IMR-90 (cell line): ENCODE measurements at regions not wholly inside any gene's neighbourhood (a gene's known extent, or its start where the extent isn't known, plus 50 kb on each side); places are given as distances from the start of the nearest gene placed in this dataset.

ENCODE experiments used
- ATAC-seq: fragments of 200-7000 bp; cut with Tn5 transposase; 2 replicates; pipeline ENCODE4 v1.9.1; 2020; ENCODE audit warnings: low read depth, mild to moderate bottlenecking, moderate library complexity
- BruUV-seq: library from RNA; stranded (reverse); fragments of 400-500 nt; replicated peaks from 2 replicates; lab custom pipeline; 2021; lab: Mats Ljungman, UMichigan
- CTCF ChIA-PET: fragments of 300-600 bp; formaldehyde crosslinking; extraction: SDS; loops from one replicate; lab custom pipeline; 2021; ENCODE audit warnings: antibody characterized with exemption; lab: Yijun Ruan, JAX
- POLR2A ChIA-PET: fragments of 300-600 bp; sonication (Branson Sonifier 250); formaldehyde crosslinking; loops from one replicate; lab custom pipeline; 2022; ENCODE audit warnings: antibody characterized with exemption; ENCODE audit not compliant: unreplicated experiment; lab: Charles Lee
- DNase-seq: peaks from one replicate; pipeline ENCODE4 v3.0.0; 2013
- H2AFZ ChIP-seq: replicated peaks from 2 replicates; pipeline ENCODE3; 2013; ENCODE audit warnings: low read length, mild to moderate bottlenecking; ENCODE audit not compliant: poor library complexity
- H2AK5ac ChIP-seq: 2 replicates; pipeline ENCODE4 v1.6.1; 2013; ENCODE audit warnings: low read depth, low read length, inconsistent platforms
- H2AK9ac ChIP-seq: replicated peaks from 2 replicates; pipeline ENCODE3; 2013; ENCODE audit warnings: mild to moderate bottlenecking, low read depth, low read length, moderate library complexity; ENCODE audit not compliant: poor library complexity
- H2BK120ac ChIP-seq: 2 replicates; pipeline ENCODE4 v1.6.1; 2013; ENCODE audit warnings: low read depth, low read length, inconsistent platforms
- H2BK15ac ChIP-seq: 3 replicates; pipeline ENCODE4 v1.6.1; 2013; ENCODE audit warnings: low read depth, low read length, inconsistent platforms
- H2BK20ac ChIP-seq: 2 replicates; pipeline ENCODE4 v1.6.1; 2013; ENCODE audit warnings: low read depth, mild to moderate bottlenecking, inconsistent platforms, low read length, moderate library complexity
- H2BK5ac ChIP-seq: 2 replicates; pipeline ENCODE4 v1.6.1; 2013; ENCODE audit warnings: mild to moderate bottlenecking, low read depth, low read length, inconsistent platforms; ENCODE audit not compliant: poor library complexity, severe bottlenecking
- H3K14ac ChIP-seq: replicated peaks from 2 replicates; pipeline ENCODE4 v1.6.1; 2013; ENCODE audit warnings: low read depth, low read length, inconsistent platforms
- H3K18ac ChIP-seq: 2 replicates; pipeline ENCODE4 v1.6.1; 2013; ENCODE audit warnings: low read depth, low read length, control low read depth
- H3K23ac ChIP-seq: 2 replicates; pipeline ENCODE4 v1.6.1; 2013; ENCODE audit warnings: low read depth, low read length, inconsistent platforms
- H3K27ac ChIP-seq: 2 replicates; pipeline ENCODE4 v1.5.1; 2013; ENCODE audit warnings: mild to moderate bottlenecking, control low read depth, low read length; ENCODE audit not compliant: insufficient read depth
- H3K27me3 ChIP-seq: 2 replicates; pipeline ENCODE4 v1.6.1; 2013; ENCODE audit warnings: low read length; ENCODE audit not compliant: control insufficient read depth, insufficient read depth
- H3K36me3 ChIP-seq: 2 replicates; pipeline ENCODE4 v1.6.1; 2013; ENCODE audit warnings: low read length, mixed read lengths; ENCODE audit not compliant: control insufficient read depth, insufficient read depth
- H3K4ac ChIP-seq: 2 replicates; pipeline ENCODE4 v1.6.1; 2013; ENCODE audit warnings: low read depth, low read length, inconsistent platforms
- H3K4me1 ChIP-seq: 2 replicates; pipeline ENCODE4 v1.6.1; 2013; ENCODE audit warnings: low read length, mixed read lengths; ENCODE audit not compliant: control insufficient read depth, insufficient read depth
- H3K4me2 ChIP-seq: 2 replicates; pipeline ENCODE4 v1.6.1; 2013; ENCODE audit warnings: low read depth, mild to moderate bottlenecking, control low read depth, low read length, moderate library complexity
- H3K4me3 ChIP-seq: 2 replicates; pipeline ENCODE4 v1.5.1; 2013; ENCODE audit warnings: low read depth, mild to moderate bottlenecking, control low read depth, low read length, moderate library complexity; ENCODE audit not compliant: insufficient read depth
- H3K56ac ChIP-seq: 2 replicates; pipeline ENCODE4 v1.6.1; 2013; ENCODE audit warnings: low read length, inconsistent platforms; ENCODE audit not compliant: insufficient read depth; ENCODE audit errors: extremely low read depth
- H3K79me1 ChIP-seq, 2 experiments: 2 replicates each; pipeline ENCODE4 v1.6.1; 2013; ENCODE audit warnings: low read length in 2 of 2, inconsistent platforms in 1 of 2, low read depth in 1 of 2
- H3K9ac ChIP-seq: 2 replicates; pipeline ENCODE4 v1.6.1; 2013; ENCODE audit warnings: low read depth, low read length, control low read depth
- H3K9me1 ChIP-seq: 2 replicates; pipeline ENCODE4 v1.6.1; 2013; ENCODE audit warnings: low read length, inconsistent platforms; ENCODE audit not compliant: insufficient read depth
- H3K9me3 ChIP-seq: 2 replicates; pipeline ENCODE4 v1.6.1; 2013; ENCODE audit warnings: low read length; ENCODE audit not compliant: control insufficient read depth, insufficient read depth
- H4K20me1 ChIP-seq: 2 replicates; pipeline ENCODE4 v1.6.1; 2013; ENCODE audit warnings: low read length, inconsistent platforms; ENCODE audit not compliant: insufficient read depth
- H4K5ac ChIP-seq: 2 replicates; pipeline ENCODE4 v1.6.1; 2013; ENCODE audit warnings: mild to moderate bottlenecking, low read depth, low read length, control low read depth
- H4K8ac ChIP-seq, 2 experiments: 2 replicates each; pipeline ENCODE4 v1.6.1; 2013; ENCODE audit warnings: low read depth in 2 of 2, low read length in 2 of 2, control low read depth in 1 of 2, inconsistent platforms in 1 of 2
- H4K91ac ChIP-seq: 2 replicates; pipeline ENCODE4 v1.6.1; 2013; ENCODE audit warnings: low read depth, low read length, inconsistent platforms; ENCODE audit not compliant: insufficient read depth
- FOS ChIP-seq: fragments of 150-350 bp; IDR thresholded peaks from 2 replicates; pipeline ENCODE4 v1.6.1; 2016; ENCODE audit warnings: low read depth, low read length
- MAFK ChIP-seq: IDR thresholded peaks from 2 replicates; pipeline ENCODE4 v1.6.1; 2012; ENCODE audit warnings: low read depth, low read length, improper control_type of control experiment
- MXI1 ChIP-seq: IDR thresholded peaks from 2 replicates; pipeline ENCODE4 v1.6.1; 2012; ENCODE audit warnings: low read depth, mild to moderate bottlenecking, low read length, moderate library complexity, borderline replicate concordance
- NFE2L2 ChIP-seq: fragments of 150-350 bp; IDR thresholded peaks from 2 replicates; pipeline ENCODE4 v1.6.1; 2016; ENCODE audit warnings: low read depth, mild to moderate bottlenecking, low read length
- RAD21 ChIP-seq: IDR thresholded peaks from 2 replicates; pipeline ENCODE4 v1.6.1; 2012; ENCODE audit warnings: low read length, improper control_type of control experiment
- SMC3 ChIP-seq: fragments of 150-350 bp; IDR thresholded peaks from 2 replicates; pipeline ENCODE4 v1.6.1; 2016; ENCODE audit warnings: low read depth, mild to moderate bottlenecking, antibody characterized with exemption, low read length, moderate library complexity
- WGBS, 2 experiments: methylation state at CpG; one replicate each; pipeline versions ENCODE4 v1.1.5 to v1.1.7; 2013; ENCODE audit warnings: missing lambda C conversion rate in 2 of 2; ENCODE audit not compliant: insufficient read length in 1 of 2; ENCODE audit errors: extremely low coverage in 2 of 2; 5-methylcytosine and 5-hydroxymethylcytosine counted together
- dilution Hi-C: fragments of 300-500 bp; cut with HindIII; formaldehyde crosslinking; loops from one replicate; pipeline ENCODE4 v1.14.3; 2018; ENCODE audit warnings: low sequenced_read_pairs; ENCODE audit not compliant: unreplicated experiment
- in situ Hi-C: fragments of 300-500 bp; cut with MboI; formaldehyde crosslinking; loops from 3 replicates; pipeline ENCODE4 v1.14.3; 2019; ENCODE audit warnings: low sequenced_read_pairs, inconsistent platforms, mixed read lengths
- intact Hi-C: fragments of 100-400 bp; cut with micrococcal nuclease; formaldehyde crosslinking; loops from 2 replicates; pipeline ENCODE4 v1.10.0; 2022

GRCh38 chr2:120896126-120896525, 160.5 kb downstream of the GLI2 start:
- in situ Hi-C loops, result no loop called here
- intact Hi-C loops, result no loop called here
- TF ChIP-seq FOS (no peak), SMC3 (no peak), MAFK (no peak), RAD21 (no peak), NFE2L2 (no peak), MXI1 (no peak)
- CTCF ChIA-PET, result no interaction called here
- DNase-seq (no peak), ATAC-seq (no peak)
- Histone ChIP-seq H3K14ac (no peak overlapping the region), H3K79me1 (peaks cover 36 to 85% of the 10 kb centered on the region in 2 experiments), H3K4me2 (no peak overlapping the region), H3K56ac (no peak overlapping the region), H3K4me1 (peaks cover 34% of the 10 kb centered on the region), H2AK5ac (no peak overlapping the region), H3K18ac (no peak overlapping the region), H4K5ac (no peak overlapping the region), H3K23ac (no peak overlapping the region), H2BK5ac (no peak overlapping the region), H3K9me1 (peaks cover 34% of the 10 kb centered on the region; the same call in 1 of the 2 replicates), H4K20me1 (peaks cover 28% of the 10 kb centered on the region), H3K9ac (no peak overlapping the region), H4K91ac (no peak overlapping the region), H2BK120ac (no peak overlapping the region), H3K27me3 (no peaks in the 10 kb centered on the region), H2BK15ac (no peak overlapping the region), H3K4ac (no peak overlapping the region), H2BK20ac (no peak overlapping the region), H2AK9ac (no peak overlapping the region), H3K27ac (no peak overlapping the region), H3K36me3 (peaks cover 10% of the 10 kb centered on the region), H4K8ac (no peak overlapping the region), H2AFZ (no peak overlapping the region), H3K4me3 (no peak overlapping the region), H3K9me3 (no peaks in the 10 kb centered on the region)
- WGBS, 2 experiments, result 100% methylated on average over 1 of the region's 3 CpGs; no CpG with 5 or more reads in 1 of the 2 experiments
- no TSS peak for BruUV-seq
- dilution Hi-C loops, result no loop called here
- POLR2A ChIA-PET, result interaction anchor here (1.0 kb wide), 1 partner anchor 16 kb away, joined by 10 read pairs; no protein-coding TSS in a partner anchor
